ENCODE measurements at regions not wholly inside any gene's neighbourhood (a gene's known extent, or its start where the extent isn't known, plus 50 kb on each side); places are given as distances from the start of the nearest gene placed in this dataset.
"Not testable (repeated sequence)": the region's sequence is repeated elsewhere in the genome, so short reads cannot be mapped to it uniquely, and the experiment has no call there.

DNA sequence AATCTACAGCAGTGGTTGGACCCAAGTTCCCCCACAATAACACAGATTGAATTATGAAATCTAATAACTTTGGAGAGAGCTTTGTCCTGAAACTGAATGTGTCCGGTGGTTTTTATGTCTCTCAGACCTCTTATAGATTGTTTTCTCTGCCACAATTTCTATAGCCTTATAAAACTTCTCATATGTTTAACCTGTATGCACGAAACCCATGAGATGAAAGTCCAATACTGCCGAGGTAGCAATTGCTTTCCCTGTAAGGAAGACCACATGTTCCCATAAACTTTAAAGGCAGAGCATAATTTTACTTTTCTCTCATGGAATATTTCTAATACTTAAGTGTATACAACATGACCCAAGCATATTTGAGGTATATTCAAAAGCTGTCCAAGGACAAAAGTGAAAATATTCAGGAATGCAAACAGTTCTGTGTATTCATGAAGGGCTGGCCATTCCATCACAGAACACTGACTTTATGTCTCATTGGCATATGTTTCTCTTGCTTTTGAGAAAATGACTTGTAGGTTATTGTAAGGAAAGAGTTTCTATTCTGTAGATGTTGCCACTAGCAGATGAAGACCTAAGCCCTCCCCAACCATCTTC, 94.4 kb upstream of the TLE4 start:
- peak; percentile 79 for DNase-seq

DNA sequence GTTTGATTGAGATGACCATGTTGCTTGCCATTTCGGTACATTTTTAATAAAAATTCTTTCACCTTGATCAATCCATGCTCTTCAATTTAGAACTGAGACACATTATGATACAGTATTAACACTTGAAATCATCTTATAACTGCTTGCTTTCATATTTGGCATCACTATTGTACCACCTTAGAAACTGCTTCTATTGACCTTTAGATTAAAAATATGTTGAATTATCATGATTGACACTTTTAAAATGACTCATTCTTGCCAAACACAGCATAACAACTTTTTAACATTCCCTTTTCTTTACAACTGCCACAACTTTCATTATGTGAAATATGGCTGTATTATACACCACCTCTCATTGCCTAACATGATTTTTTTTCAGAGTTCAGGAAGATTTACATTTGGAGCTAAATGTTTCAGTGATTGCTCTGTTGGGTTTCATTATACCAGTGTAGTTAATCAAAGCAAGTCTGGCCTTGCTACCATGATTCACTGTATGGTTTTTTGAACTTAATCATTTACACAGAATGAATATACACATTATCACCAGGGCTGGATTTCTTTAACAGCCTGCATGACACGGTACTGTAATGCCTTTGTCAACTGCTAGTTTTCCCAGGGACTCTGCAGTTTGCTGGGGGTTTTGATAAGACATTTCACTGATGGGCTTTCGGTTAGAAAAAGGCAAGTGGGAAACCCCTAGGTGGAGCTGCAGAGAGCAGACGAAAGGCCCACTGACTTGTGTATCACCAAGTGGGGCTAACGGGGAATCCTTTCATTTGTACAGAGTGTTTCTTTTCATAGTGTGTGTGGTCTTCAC, 93.6 kb upstream of the TLE4 start:
- peak; percentile 89 for DNase-seq

DNA sequence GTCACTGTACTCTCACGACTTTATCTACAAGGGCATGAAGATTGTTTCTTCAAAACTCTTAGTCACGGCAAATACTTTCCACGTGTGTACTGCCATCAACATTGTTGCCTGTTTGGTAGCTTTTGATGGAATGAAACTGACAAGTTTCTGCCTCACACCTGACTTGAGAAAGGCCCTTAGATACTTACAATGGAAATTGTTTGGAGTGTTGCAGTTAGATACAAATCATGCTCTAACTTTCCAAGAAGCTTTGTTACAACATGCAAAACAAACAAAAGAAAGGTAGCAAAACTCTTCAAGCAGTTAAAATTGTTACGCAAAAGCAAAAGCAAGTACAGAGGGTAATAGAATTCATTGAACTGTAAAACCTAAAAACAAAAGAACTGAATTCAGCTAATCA, 91.1 kb upstream of the TLE4 start:
- no peak for DNase-seq

DNA sequence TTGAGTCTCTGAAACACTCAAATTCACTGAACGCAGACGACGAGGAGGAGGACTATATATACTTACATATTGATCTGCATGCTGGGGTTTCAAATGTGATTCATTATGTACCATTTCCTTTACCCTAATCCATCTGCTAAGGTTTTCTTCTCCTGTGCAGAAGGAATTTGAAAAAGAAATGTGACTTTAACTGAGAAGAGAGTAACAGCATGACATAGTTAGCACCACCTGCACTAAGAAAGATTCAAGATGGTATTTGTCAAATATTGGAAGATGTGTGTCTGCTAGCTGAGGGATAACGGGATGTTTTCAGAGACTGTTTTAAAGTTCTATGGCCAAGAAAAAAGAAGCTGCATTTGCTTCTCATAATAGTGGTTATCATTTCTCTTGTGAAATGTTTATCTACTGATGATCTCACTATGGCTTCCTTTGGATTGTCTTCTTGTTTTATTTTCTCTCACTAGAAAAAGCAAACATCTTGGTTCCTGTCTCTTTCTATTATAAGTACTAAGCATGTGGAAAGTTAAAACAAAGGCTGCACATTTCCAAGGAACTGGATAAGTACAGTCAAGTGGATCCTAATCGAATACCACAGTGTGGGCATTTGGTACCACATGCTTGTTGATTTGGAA, 89.8 kb upstream of the TLE4 start:
- DNase-seq: no peak

DNA sequence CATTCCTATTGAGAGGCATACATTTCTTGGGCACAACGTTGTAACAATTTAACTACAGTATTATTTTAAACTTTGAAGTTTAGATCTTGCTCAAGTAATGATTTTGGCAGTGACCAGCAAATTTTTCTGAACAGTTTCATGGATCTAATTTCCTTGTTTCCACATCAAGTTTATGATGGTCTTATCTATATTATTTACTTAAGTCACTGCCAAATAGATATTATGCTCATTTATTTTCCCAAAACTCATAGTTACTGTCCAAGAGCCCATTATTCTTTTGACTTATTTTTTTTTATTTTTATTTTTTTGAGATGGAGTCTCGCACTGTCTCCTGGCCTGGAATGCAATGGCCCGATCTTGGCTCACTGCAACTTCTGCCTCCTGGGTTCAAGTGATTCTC, 86.5 kb upstream of the TLE4 start:
- DNase-seq: no peak

DNA sequence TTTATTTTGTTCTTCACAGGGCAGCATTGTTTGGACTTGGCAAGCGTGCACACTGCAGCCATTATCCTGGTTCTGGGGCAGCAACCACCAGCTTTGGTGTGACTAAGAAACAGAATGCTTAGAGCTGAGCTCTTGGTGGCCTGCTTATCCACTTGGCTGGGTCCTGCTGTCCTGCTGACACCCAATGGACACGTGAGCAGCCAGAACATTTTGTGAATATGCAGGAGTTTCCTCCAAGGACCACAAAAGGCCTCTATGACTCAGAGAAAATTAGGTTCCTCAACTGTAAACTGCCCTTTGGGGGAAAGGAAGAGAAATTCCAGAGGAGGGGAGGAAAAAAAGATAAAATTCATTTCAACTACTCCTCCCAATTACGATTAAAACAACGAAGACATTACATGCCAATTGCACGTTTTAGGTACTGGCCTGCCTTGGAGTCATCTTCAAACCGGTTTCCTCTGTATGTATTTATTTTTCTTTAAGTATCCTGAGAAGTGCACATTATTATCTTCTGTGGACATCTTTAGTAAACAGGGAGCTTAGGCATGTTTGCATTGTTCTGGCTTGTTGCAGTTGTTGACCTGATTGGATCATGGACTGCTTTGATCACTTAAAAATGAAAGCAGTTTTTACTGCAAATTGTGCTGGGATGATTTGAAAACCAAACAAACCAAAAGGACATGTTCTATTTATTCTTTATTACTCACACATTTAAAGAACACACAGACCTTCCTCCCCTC, 82.3 kb upstream of the TLE4 start:
- peak; percentile 18 for DNase-seq

DNA sequence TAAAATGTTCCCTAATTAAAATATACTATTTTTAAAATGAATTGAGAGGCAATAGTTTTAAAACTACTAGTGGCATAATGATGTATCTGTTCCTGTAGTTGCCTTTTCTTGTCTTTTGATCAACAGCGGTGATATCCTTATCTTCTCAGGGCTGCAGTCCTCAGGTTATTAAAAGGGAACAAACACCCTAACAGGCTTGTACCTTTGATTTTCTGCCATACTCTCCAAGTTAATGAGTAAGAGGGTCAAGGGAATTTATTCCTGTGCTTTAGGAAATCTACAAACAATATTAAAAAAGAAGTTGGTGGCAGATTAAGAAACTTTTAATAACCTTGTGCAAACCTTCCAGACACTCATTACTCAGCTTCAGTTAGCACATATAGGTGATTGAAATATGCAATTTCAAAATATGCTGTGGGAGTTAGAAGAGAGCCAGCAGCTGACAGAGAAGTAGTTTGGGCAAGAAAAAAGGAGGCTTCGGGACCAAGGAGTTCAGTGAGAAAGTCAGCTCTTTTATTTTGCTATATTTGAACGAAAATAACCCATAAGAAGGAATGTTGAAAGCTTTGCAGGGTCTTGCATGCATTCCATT, 81.0 kb upstream of the TLE4 start:
- DNase-seq: no peak

DNA sequence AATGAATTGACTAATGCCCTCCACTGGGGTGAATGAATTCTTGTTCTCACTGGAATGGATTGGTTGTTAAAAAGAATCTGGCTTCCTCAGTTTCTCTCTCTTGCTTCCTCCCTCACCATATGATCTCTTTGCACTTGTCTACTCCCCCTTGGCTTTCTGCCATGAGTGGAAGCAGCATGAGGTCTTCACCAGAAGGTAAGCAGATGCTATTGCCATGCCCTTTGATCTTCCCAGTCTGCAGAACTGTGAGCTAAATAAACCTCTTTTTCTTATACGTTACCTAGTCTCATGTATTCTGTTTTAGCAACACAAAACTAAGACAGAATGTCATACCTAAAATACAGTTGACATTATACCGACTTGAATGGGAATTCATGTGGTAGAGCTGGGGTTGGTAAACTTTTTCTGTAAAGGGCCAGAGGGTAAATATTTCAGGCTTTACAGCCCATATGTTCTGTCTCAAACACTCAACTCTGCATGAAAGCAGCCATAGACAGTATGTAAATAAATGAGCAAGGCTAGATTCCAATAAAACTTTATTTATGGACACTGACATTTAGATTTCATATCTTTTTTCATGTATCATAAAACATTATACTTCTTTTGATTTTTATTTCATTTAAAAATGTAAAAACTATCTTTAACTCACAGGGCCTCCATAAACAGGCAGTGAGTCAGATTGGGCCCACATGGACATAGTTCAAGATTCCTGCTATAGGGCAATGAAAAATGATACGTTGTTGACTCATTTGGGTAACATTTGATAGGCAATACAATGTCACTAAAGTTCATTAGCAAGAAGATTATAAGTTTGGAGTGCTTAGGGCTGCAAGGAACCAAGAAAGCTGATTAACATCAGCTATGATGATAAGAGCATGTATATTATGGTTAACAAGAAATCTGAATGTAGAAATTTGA, 79.4 kb upstream of the TLE4 start:
- DNase-seq: no peak

DNA sequence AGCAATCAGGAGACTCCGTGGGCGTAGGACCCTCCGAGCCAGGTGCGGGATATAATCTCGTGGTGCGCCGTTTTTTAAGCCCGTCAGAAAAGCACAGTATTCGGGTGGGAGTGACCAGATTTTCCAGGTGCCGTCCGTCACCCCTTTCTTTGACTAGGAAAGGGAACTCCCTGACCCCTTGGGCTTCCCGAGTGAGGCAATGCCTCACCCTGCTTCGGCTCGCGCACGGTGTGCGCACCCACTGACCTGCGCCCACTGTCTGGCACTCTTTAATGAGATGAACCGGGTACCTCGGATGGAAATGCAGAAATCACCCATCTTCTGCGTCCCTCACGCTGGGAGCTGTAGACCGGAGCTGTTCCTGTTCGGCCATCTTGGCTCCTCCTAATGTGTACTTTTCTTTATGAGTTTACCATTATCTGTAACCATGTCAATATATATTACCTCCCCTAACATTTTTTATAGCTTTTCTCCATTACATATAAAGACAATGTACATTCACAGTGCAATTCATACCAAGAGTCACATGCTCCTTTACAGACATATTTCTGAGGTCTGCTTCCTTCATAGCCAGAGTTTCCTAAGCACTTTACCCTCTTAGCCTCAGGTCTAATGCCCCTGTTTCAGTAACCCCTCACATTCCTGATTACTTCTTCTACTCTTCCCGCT, 71.4 kb upstream of the TLE4 start:
- not testable (repeated sequence) for DNase-seq

DNA sequence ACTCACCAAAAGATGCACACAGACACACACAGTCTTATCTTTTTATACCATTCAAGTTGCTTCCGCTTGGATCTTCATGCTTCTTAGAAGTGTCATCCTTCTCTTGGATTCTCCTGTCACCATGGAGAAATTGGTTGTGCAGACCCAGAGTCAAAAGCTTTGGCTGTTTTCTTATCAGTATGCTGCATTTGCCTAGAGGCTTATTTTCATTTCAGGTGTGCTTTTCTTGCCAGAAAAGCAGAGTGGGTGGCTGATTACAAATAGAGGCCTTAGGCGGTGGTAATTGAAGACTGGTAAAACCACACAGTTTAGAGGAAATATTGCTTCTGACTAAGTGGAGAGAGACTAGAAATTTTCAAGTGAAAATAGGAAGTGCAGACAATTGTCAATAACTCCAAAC, 70.2 kb upstream of the TLE4 start:
- no peak for DNase-seq

DNA sequence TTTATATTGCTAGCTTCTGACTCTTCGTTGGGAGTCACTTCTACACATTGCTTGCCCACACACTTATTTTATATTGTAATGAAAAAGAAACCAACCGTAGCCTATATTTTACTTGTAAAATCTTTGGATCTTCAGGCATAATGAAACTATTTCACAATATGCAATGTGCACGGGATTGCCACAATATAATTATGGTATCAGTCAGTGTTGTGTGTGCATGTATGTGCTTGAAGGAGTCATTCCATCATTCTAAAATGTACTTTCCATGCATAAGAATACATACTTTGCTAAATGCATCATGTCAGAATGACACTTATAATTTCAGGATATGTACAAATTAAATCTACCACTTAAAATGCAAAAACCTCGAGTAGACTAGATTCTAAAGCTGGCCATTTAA, 64.0 kb upstream of the TLE4 start:
- DNase-seq: no peak

DNA sequence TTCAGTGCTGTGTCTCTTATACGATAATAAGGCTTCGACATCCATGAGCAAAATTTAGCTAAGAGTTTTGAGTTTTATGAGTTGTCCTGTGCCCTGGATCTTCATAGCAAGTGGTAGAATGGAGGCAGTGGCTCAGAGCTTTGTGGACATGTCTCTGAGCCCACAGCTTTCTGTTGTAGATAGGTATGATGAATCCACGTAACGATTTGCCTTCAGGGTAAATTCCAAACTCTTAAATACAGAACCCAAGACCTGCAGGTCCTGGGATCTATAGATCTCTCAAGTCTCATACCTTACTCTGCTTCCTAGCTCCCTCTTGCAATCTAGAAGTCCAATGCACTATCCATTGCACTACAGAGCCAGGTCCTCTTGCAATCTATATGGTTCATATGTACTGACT, 59.5 kb upstream of the TLE4 start:
- DNase-seq: no peak

Data from fibroblast of skin of abdomen (primary cell).